CD14-positive monocyte (primary cell): ENCODE measurements at regions not wholly inside any gene's neighbourhood (a gene's known extent, or its start where the extent isn't known, plus 50 kb on each side); places are given as distances from the start of the nearest gene placed in this dataset.

Source experiments
- DNase-seq, 3 donors: peaks; one replicate each; pipeline ENCODE4 v3.0.0-alpha.2; 2011 to 2022
- H2AFZ ChIP-seq: 2 replicates; pipeline ENCODE4 v1.6.0; 2012; ENCODE audit warnings: mild to moderate bottlenecking, low read depth, low read length, inconsistent platforms; ENCODE audit not compliant: insufficient read depth, poor library complexity, severe bottlenecking
- H3K27ac ChIP-seq, 2 donors: 1 replicate in 1 of 2; 2 replicates in 1 of 2; pipeline ENCODE4 v1.5.1; 2012 to 2013; ENCODE audit warnings: low read length in 2 of 2, control low read depth in 1 of 2, inconsistent platforms in 1 of 2, low read depth in 1 of 2, mild to moderate bottlenecking in 1 of 2
- H3K27me3 ChIP-seq, 2 donors: one replicate each; pipeline versions ENCODE4 v1.6.0 to v1.6.1; 2011 to 2013; ENCODE audit warnings: low read length in 2 of 2; ENCODE audit not compliant: control insufficient read depth in 2 of 2, insufficient read depth in 2 of 2
- H3K36me3 ChIP-seq, 2 donors: replicated peaks in 1 of 2; 1 replicate in 1 of 2; 2 replicates in 1 of 2; pipeline versions ENCODE4 v1.5.1 to v1.6.1; 2012 to 2013; ENCODE audit warnings: low read length in 2 of 2, control low read depth in 1 of 2, inconsistent platforms in 1 of 2, mild to moderate bottlenecking in 1 of 2; ENCODE audit not compliant: insufficient read depth in 2 of 2, control insufficient read depth in 1 of 2
- H3K4me1 ChIP-seq, 2 donors: 1 replicate in 1 of 2; 2 replicates in 1 of 2; pipeline versions ENCODE4 v1.5.1 to v1.6.1; 2012 to 2013; ENCODE audit warnings: low read length in 2 of 2, control low read depth in 1 of 2, inconsistent platforms in 1 of 2, mild to moderate bottlenecking in 1 of 2, moderate library complexity in 1 of 2; ENCODE audit not compliant: insufficient read depth in 2 of 2, control insufficient read depth in 1 of 2
- H3K4me2 ChIP-seq: replicated peaks from 2 replicates; pipeline ENCODE3; 2012; ENCODE audit warnings: low read length, moderate library complexity, mild to moderate bottlenecking; ENCODE audit not compliant: poor library complexity, severe bottlenecking; ENCODE audit errors: extremely low read depth
- H3K4me3 ChIP-seq, 3 experiments: fragments of 200-600 bp in 1 of 3; sonication (generic) in 1 of 3; replicated peaks in 1 of 3; 1 replicate in 2 of 3; 2 replicates in 1 of 3; pipeline ENCODE4 v1.5.1; 2011 to 2013; ENCODE audit warnings: low read length in 3 of 3, mild to moderate bottlenecking in 3 of 3, control low read depth in 2 of 3, low read depth in 2 of 3, inconsistent platforms in 1 of 3, moderate library complexity in 1 of 3
- H3K79me2 ChIP-seq: 2 replicates; pipeline ENCODE4 v1.6.0; 2012; ENCODE audit warnings: mild to moderate bottlenecking, control low read depth, inconsistent platforms, low read length, moderate library complexity; ENCODE audit not compliant: insufficient read depth
- H3K9ac ChIP-seq: 2 replicates; pipeline ENCODE4 v1.6.0; 2017; ENCODE audit warnings: low read length, mild to moderate bottlenecking; ENCODE audit not compliant: insufficient read depth, poor library complexity, severe bottlenecking
- H3K9me3 ChIP-seq, 2 donors: replicated peaks in 1 of 2; 1 replicate in 1 of 2; 2 replicates in 1 of 2; pipeline versions ENCODE4 v1.5.1 to v1.6.1; 2012 to 2013; ENCODE audit warnings: low read length in 2 of 2, control low read depth in 1 of 2; ENCODE audit not compliant: control insufficient read depth in 1 of 2, insufficient read depth in 1 of 2
- H4K20me1 ChIP-seq: 2 replicates; pipeline ENCODE4 v1.6.0; 2012; ENCODE audit warnings: mild to moderate bottlenecking, low read length, control low read depth, moderate library complexity; ENCODE audit not compliant: insufficient read depth
- H3K27ac Mint-ChIP-seq, 7 donors: one replicate each; pipeline ENCODE4 v1.8.0; 2020; ENCODE audit warnings: mild to moderate bottlenecking in 7 of 7, mixed read lengths in 7 of 7, moderate library complexity in 6 of 7, inconsistent platforms in 2 of 7
- H3K27me3 Mint-ChIP-seq, 3 donors: one replicate each; pipeline ENCODE4 v1.8.0; 2021 to 2022; ENCODE audit warnings: low read depth in 3 of 3, mild to moderate bottlenecking in 3 of 3, mixed read lengths in 3 of 3, moderate library complexity in 3 of 3, inconsistent platforms in 1 of 3
- H3K36me3 Mint-ChIP-seq, 2 donors: one replicate each; pipeline ENCODE4 v1.8.0; 2020; ENCODE audit warnings: mixed read lengths in 2 of 2, inconsistent platforms in 1 of 2, mild to moderate bottlenecking in 1 of 2
- H3K4me1 Mint-ChIP-seq: one replicate; pipeline ENCODE4 v1.8.0; 2020; ENCODE audit warnings: mild to moderate bottlenecking, mixed read lengths
- H3K4me3 Mint-ChIP-seq, 2 donors: one replicate each; pipeline ENCODE4 v1.8.0; 2020; ENCODE audit warnings: mild to moderate bottlenecking in 2 of 2, mixed read lengths in 2 of 2, moderate library complexity in 1 of 2
- H3K9me3 Mint-ChIP-seq, 7 donors: one replicate each; pipeline ENCODE4 v1.8.0; 2020 to 2022; ENCODE audit warnings: mixed read lengths in 7 of 7, mild to moderate bottlenecking in 6 of 7, moderate library complexity in 6 of 7, inconsistent platforms in 2 of 7
- WGBS: methylation state at CpG from one replicate; pipeline ENCODE4 v1.1.5; 2013; ENCODE audit warnings: missing lambda C conversion rate; ENCODE audit not compliant: insufficient coverage; 5-methylcytosine and 5-hydroxymethylcytosine counted together
- intact Hi-C, 2 donors: fragments of 100-400 bp; cut with micrococcal nuclease; formaldehyde crosslinking; loops; one replicate each; pipeline versions ENCODE4 v1.15.0 to v1.15.1; 2023
- TF ChIP-seq, protein P1 (sequence below): fragments of 200-600 bp; IDR thresholded peaks from one replicate; pipeline ENCODE4 v1.8.0; 2022; ENCODE audit warnings: antibody characterized with exemption, mild to moderate bottlenecking

GRCh38 chr21:14877581-14878228 is 187.1 kb downstream of the NRIP1 start:
- H3K27ac Mint-ChIP-seq, result peak overlapping the region in 5 of 7 donors; percentile 61 to 88 (median 70)
- H3K4me2 ChIP-seq, result peak overlapping the region; percentile 34

GRCh38 chr21:14876524-14876840 is 188.3 kb downstream of the NRIP1 start:
- H3K27ac Mint-ChIP-seq, result peak overlapping the region in 1 of 7 donors; percentile 70
- peaks cover 0 to 3% (median 0%) of the 10 kb centered on the region in 7 donors for H3K9me3 Mint-ChIP-seq
- H3K4me1 ChIP-seq, result peaks cover 37 to 40% of the 10 kb centered on the region in 2 donors
- H3K4me3 Mint-ChIP-seq, result no peak overlapping the region
- no peak overlapping the region for H3K4me3 ChIP-seq
- no peaks in the 10 kb centered on the region for H3K36me3 ChIP-seq
- H3K36me3 Mint-ChIP-seq, result no peaks in the 10 kb centered on the region
- H3K4me1 Mint-ChIP-seq, result peaks cover 44% of the 10 kb centered on the region
- intact Hi-C loops, result loop anchor here in 1 of 2 donors (5.0 to 10.0 kb wide), 2 partner anchors 186 to 808 kb away; partner anchors contain the start of gene NRIP1
- TF ChIP-seq, protein P1, sequence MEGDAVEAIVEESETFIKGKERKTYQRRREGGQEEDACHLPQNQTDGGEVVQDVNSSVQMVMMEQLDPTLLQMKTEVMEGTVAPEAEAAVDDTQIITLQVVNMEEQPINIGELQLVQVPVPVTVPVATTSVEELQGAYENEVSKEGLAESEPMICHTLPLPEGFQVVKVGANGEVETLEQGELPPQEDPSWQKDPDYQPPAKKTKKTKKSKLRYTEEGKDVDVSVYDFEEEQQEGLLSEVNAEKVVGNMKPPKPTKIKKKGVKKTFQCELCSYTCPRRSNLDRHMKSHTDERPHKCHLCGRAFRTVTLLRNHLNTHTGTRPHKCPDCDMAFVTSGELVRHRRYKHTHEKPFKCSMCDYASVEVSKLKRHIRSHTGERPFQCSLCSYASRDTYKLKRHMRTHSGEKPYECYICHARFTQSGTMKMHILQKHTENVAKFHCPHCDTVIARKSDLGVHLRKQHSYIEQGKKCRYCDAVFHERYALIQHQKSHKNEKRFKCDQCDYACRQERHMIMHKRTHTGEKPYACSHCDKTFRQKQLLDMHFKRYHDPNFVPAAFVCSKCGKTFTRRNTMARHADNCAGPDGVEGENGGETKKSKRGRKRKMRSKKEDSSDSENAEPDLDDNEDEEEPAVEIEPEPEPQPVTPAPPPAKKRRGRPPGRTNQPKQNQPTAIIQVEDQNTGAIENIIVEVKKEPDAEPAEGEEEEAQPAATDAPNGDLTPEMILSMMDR, result no peak
- WGBS, result 93% methylated on average over 6 of the region's 6 CpGs
- no peak for DNase-seq
- no peaks in the 10 kb centered on the region for H4K20me1 ChIP-seq
- H3K9ac ChIP-seq, result no peak overlapping the region
- no peaks in the 10 kb centered on the region for H3K27me3 ChIP-seq
- no peak overlapping the region for H3K27ac ChIP-seq
- peaks cover 0 to 3% (median 2%) of the 10 kb centered on the region in 3 donors for H3K27me3 Mint-ChIP-seq
- H3K9me3 ChIP-seq, result no peaks in the 10 kb centered on the region
- no peak overlapping the region for H2AFZ ChIP-seq
- H3K79me2 ChIP-seq, result no peaks in the 10 kb centered on the region
- no peak overlapping the region for H3K4me2 ChIP-seq

More at GRCh38 chr21:14877581-14878228, 187.1 kb downstream of the NRIP1 start:
- no peaks in the 10 kb centered on the region for H3K9me3 ChIP-seq
- Mint-ChIP-seq H3K4me3 (peak overlapping the region in 1 of 2 donors; percentile 29), H3K36me3 (no peaks in the 10 kb centered on the region), H3K4me1 (peaks cover 41% of the 10 kb centered on the region), H3K9me3 (peaks cover 0 to 3% (median 0%) of the 10 kb centered on the region in 7 donors), H3K27me3 (peaks cover 0 to 3% (median 2%) of the 10 kb centered on the region in 3 donors)
- H3K27ac ChIP-seq, result no peak overlapping the region
- H3K27me3 ChIP-seq, result no peaks in the 10 kb centered on the region
- H2AFZ ChIP-seq, result no peak overlapping the region
- no peaks in the 10 kb centered on the region for H4K20me1 ChIP-seq
- WGBS, result no CpG with 5 or more reads among the region's 2 CpGs
- intact Hi-C loops, result loop anchor here in 1 of 2 donors (5.0 to 10.0 kb wide), 2 partner anchors 185 to 807 kb away; partner anchors contain the start of gene NRIP1
- peak; percentile 69 to 88 (median 77) for DNase-seq
- H3K4me3 ChIP-seq, result peak overlapping the region in 1 of 3 experiments; percentile 4
- H3K9ac ChIP-seq, result no peak overlapping the region
- TF ChIP-seq, protein P1, result no peak
- no peaks in the 10 kb centered on the region for H3K79me2 ChIP-seq
- H3K36me3 ChIP-seq, result no peaks in the 10 kb centered on the region
- peaks cover 33 to 38% of the 10 kb centered on the region in 2 donors for H3K4me1 ChIP-seq
